GM18505 (cell line): ENCODE measurements at regions not wholly inside any gene's neighbourhood (a gene's known extent, or its start where the extent isn't known, plus 50 kb on each side); places are given as distances from the start of the nearest gene placed in this dataset.
"Not testable (repeated sequence)": the region's sequence is repeated elsewhere in the genome, so short reads cannot be mapped to it uniquely, and the experiment has no call there.

Experiments used
- ATAC-seq: cut with Tn5 transposase; IDR thresholded peaks from one replicate; pipeline ENCODE4 v1.9.1; 2021; ENCODE audit not compliant: unreplicated experiment
- POLR2A ChIP-seq: IDR thresholded peaks from 4 replicates; pipeline ENCODE4 v1.6.1; 2011; ENCODE audit warnings: borderline replicate concordance; ENCODE audit not compliant: insufficient read depth, insufficient read length; ENCODE audit errors: extremely low read depth

DNA sequence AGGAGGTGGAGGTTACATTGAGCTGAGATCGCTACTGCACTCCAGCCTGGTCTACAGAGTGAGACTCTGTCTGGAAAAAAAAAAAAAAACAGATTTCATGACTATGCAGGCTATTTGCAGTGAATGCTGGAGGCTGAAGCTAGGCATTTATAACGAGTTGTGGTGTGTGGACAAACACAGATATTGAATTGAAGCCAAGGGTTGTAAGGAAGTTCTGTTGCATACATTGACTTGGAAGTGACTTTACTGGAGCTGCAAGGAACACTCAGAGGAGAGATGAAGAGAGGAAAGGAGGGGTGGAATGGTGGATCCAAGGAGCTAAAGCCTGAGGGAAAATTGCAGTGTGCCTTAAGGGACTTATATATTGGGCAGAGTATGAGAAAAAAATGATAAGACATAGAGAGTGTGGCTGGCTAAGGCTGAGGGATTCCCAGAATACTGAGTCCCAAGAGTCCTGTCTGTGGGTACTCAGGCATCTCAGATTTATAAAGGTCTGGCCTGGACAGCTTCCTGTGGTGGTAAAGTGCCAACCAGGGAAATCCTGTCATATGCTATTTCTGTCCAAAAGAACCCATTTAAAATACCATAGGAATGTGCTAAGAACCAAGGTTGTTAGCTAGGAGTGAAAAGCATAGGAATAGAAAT lies 87.8 kb upstream of the GUCY1A1 start:
- no peak for ATAC-seq
- TF ChIP-seq POLR2A = no peak

DNA sequence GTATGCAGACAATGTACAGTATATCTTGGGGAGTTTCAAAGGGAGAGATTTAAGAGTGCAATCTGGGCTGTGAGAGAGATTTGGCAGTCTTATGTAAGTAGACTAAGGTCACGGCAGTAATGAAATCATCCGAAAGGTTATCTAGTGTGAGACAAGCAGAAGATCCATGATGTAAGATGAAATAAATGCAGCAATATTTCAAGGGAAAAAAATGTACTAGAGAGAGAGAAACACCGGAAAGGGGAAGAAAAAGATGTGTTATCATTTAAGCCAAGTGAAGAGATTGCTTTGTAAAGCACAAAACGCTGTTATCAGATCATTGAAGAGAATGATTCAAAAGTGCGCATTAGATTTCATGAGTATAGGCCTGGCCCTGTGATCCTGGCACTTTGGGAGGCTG lies 88.4 kb upstream of the GUCY1A1 start:
- no peak for TF ChIP-seq POLR2A
- no peak for ATAC-seq

DNA sequence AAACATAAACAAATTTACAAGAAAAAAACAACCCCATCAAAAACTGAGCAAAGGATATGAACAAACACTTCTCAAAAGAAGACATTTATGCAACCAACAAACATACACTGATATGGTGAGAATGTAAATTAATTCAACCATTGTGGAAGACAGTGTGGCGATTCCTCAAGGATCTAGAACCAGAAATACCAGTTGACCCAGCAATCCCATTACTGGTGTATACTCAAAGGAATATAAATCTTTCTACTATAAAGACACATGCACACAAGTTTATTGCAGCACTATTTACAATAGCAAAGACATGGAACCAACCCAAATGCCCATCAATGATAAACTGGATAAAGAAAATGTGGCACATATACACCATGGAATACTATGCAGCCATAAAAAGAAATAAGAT lies 92.3 kb upstream of the GUCY1A1 start:
- ATAC-seq = not testable (repeated sequence)

DNA sequence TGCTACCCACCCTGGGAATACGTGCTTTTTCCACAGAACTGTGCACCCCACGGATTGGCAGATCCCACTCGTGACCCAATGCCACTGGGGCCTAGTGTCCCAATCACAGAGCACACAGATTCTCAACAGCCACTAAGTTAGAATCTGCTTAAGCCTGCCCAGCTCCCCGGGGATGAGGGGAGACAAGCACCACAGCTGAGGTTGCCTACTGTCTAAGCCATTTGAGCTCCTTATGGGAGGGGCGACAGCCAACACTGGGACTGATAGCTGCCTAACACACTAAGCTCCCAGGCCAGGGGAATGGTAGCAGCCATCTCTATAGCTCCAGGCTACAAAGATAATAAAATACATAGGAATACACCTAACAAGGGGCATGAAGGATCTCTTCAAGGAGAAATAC lies 93.5 kb upstream of the GUCY1A1 start:
- ATAC-seq = no peak
- no peak for TF ChIP-seq POLR2A

DNA sequence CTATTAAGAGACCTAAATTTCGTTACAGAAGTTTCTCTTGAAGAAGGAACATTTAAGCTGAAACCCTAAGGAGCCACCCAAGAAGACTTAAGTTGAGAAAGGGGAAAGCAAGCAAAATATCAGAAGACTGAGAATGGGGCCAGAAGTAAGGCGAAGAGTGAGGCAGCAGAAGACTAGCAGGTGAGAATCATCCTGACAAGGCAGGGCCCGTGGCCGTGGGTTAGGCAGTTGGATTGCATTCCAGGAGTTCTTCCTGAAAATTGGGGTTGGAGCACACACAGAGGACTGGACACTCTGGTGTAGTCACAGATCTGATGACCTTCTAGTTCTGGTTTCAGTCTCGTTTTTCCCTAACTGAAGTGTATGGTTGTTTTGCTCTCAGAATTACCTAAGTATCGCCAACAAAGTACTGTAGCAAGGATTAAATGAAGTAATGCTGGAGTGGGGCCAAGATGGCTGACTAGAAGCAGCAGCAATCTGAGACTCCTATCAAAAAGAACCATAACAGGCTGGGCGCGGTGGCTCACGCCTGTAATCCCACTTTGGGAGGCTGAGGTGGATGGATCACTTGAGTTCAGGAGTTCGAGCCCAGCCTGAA lies 94.4 kb upstream of the GUCY1A1 start:
- no peak for ATAC-seq
- no peak for TF ChIP-seq POLR2A

DNA sequence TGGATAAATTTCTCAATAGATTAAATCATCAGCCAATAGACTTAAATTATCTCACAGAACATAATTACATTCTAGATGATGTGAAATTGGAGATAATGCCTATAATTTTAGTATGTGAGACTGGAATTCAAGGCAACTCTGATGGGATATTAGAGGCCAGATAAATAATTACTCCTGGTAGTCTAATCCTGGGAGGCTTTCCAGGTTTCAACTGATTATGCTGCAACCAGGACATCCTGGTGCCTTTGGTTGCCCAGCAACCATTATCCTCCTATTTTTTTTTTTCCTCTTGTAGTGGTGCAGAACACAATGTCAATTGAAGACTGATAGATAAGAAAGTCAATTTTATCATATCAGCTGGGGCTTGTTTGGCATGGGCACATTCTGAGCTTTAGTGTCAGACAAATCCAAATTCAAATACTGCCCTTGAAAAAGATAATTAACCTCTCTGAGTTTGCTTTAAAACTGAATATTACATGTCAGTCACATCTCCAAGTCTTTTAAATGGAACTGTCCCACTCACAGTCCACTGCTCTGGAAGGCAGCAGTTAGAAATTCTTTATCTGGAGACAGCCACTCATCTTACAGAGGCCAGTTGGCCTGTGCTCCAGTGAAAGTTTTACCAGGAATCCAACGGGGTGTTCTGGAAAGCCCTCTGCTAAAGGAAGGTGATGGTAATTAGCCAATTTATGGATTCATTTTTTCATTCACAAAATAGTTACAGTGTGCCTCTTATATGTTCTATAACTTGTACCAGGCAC lies 95.3 kb upstream of the GUCY1A1 start:
- ATAC-seq = no peak
- no peak for TF ChIP-seq POLR2A

DNA sequence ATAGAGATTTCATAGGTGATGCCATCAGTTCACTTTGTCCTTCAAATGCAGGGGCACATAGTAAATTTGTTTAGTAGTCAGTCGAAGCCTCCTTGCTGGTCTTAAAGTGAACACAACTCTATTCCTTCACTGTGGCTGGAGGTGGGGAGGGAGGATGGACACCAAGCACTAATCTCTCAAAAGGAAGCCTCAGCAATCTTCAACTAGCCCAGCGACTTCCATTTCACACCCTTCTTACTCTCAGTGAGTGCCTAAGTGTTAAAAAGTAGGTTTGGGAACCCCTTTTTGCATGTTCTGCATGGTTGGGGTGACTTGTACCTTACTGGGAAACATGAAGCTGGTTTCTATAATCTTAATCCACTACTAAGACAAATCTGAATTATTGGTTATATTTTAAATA lies 96.0 kb upstream of the GUCY1A1 start:
- no peak for TF ChIP-seq POLR2A
- no peak for ATAC-seq

DNA sequence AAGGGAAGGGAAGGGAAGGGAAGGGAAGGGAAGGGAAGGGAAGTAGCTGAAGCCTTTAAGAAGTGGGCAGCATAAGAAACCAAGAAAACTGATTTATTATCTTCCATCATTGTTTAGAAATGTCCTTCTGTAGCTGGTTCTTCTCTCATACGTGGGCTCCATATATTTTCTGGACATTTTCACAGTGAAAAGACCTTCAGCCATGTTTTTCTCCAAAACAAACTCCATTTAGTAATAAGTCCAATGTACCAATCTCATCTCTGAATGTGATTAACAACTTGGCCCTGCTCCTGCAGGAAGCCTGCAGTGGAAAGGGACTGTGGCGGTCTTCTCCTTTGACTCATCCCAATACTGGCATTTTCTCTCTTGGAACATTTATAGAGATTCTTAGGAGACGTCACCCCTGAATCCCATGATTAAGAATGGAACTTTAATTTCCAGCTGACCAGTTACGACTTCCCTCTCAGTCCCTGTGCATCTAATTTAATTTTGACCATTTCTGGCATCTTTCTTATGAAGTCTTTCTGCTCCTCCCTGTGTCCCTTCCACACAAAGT lies 96.6 kb upstream of the GUCY1A1 start:
- TF ChIP-seq POLR2A = no peak
- no peak for ATAC-seq

DNA sequence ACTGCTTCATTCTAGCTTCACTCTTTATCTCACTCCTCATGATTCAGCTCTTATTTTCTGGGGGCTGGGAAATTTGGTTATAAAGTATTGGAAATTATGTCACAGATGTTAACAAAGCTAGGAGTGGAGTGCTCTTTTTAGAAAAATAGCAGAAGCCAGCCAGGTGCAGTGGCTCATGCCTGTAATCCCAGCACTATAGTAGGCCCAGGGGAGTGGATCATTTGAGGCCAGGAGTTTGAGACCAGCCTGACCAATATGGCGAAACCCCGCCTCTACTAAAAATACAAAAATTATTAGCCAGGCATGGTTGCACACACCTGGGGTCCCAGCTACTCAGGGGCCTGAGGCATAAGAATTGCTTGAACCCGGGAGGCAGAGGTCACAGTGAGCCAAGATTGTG lies 97.2 kb upstream of the GUCY1A1 start:
- ATAC-seq = no peak
- no peak for TF ChIP-seq POLR2A

DNA sequence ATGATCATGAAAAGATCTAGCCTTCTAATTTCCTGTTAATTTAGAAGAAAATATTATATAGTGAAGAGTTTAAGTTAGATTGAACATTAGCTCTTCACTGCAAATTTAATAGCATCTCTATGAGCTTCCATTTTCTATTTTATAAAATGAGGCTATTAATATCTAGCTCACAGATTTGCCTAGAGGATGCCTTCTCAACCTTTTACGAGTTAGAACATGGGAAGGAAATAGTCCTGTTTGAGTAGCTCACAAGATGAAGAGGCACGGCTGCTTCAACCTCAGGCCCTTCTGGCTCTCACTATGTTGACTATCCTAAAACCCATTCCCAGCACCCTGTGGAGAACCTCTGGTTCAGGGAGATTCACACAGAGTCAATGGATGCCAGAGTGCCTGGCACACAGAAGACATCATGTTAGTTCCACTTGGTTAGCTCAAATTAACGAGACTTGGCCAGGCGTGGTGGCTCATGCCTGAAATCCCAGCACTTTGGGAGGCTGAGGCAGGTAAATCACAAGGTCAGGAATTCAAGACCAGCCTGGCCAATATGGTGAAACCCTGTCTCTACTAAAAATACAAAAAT lies 97.9 kb upstream of the GUCY1A1 start:
- no peak for TF ChIP-seq POLR2A
- no peak for ATAC-seq

DNA sequence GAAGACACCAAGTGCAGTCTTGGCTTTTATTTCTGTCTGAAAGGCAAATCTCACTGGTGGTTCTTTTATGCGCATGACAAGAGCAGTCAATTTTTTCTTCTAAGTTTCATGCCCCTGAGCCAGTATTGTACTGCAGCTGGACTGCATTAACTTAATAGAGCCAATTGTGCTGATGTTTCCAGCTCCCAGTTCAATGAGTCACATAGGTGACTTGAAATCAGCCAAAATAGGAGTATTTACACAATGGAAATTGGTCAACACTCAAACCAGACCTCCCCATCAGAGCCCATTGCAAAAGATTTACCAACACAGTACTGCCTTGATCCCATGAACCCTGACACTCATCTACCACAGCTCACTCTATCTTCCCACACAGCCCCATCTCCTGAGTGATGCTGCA lies 100.3 kb upstream of the GUCY1A1 start:
- no peak for ATAC-seq
- TF ChIP-seq POLR2A = no peak

DNA sequence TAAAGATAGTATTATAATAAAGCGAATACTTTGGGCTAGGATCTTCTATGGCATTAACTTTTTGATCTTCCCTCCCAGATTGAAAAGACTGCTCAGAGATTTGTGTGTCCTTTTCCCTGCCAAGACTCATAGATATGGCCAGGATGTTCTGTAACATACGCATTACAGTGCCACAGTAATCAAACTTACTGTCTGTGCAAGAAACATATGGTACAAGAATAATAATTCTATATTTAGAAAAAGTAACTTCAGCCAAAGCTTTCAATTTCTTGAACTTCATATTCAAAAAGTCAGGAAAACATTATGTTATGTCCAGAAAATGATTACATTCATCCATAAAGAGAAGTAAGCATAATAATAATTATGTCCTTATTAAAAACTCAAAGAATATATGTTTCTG lies 100.9 kb upstream of the GUCY1A1 start:
- ATAC-seq = no peak
- no peak for TF ChIP-seq POLR2A

DNA sequence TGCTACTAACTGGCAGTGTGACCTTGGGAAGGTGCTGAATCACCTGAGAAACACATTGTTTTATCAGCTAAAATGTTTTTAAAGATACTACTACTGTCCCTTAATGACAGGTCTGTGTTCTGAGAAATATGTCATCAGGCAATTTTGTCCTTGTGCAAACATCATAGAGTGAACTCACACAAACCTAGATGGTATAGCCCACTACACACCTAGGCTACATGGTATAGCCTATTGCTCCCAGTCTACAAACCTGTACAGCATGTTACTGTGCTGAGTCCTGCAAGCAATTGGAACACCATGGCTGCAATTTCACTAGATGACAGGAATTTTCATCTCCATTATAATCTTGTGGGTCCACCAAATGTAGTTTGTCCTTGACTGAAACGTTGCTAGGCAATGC lies 101.3 kb upstream of the GUCY1A1 start:
- ATAC-seq = no peak
- TF ChIP-seq POLR2A = no peak

DNA sequence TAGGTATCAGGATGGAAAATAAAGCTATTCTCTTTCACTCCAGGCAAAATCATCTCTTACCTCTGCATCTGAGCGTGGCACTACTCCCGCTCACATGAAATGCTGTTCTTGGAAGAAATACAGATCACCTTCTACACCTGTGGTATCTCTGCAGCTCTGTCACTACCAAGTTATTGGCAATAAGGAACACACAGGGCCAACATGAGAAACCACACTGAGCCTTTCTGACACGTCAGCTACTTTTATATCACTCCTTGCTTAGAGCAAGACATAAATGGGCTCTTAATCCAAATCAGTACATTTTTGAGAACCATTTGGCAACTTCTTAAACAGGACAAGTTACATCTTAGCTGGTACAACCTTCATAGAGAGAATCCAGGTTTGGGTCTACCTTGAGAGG lies 101.8 kb upstream of the GUCY1A1 start:
- no peak for ATAC-seq
- TF ChIP-seq POLR2A = no peak
